HL-60/S4 (cell line): ENCODE measurements at regions not wholly inside any gene's neighbourhood (a gene's known extent, or its start where the extent isn't known, plus 50 kb on each side); places are given as distances from the start of the nearest gene placed in this dataset.

ENCODE experiments used
- in situ Hi-C: fragments of 300-500 bp; cut with MboI; formaldehyde crosslinking; loops from 2 replicates; pipeline ENCODE4 v1.14.3; 2022; ENCODE audit warnings: low sequenced_read_pairs

- in situ Hi-C loops, result no loop called here
Observed at GRCh38 chr12:113766131-113766878, 199.8 kb downstream of the RBM19 start.

DNA sequence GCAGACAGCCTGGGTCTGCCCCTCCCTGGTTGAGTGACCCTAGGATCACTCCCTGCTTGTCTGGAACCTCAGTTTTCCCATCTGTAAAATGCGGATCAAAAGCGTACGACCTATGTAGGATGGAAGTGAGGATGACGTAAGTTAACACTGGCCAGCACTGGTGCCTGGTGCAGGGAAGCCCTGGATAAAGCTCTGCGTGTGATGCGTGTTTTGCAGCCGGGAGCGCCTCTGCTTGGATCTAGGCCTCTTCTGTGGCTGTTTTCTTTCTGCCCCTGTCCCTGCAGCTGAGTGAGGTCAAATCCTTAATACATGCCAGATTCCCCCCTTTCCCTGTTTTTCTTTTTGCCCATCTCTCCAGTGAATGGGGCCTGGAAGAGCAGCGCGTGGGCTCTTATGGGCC is 201.5 kb downstream of the RBM19 start:
- in situ Hi-C loops, result no loop called here

DNA sequence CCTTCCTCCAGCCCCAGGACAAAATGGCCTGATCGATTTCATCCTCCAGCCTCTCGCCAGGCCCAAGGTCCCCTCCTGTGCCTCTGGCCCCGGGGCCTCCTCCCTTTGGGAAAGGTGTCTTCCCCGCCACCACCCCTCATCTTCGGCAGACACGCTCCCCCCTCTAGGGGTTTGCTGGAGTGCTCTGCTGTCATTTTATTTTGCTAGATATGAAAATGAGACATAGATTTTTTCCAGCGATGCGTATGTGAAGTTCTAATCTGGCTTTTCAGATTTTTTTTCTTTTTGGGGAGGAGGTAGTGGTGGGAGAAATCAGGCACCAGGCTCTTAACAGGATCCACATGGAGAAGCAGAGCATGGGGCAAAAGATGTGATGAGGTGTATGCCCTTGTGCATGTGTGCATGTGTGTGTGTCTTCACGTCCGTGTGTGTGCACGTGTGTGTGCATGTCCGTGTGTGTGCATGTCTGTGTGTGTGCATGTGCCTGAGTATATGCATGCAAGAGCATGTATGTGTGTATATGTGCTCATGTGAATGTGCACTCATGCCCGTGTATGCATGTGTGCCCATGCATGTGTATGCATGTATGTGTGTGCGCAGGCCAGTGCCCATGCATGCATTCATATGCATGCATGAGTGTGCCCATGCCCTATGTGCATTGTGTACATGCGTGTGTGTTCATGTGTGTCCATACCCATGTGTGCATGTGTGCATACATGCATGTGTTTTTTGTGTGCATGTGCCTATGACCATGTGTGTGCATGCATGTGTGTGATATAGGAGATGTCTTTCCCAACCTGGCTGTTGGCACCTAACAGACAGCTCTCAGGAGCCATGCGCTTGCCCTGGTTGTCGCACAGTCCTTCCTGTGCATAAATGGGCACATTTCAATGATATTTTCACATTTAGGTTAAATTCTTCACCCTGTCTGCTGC is 203.0 kb downstream of the RBM19 start:
- in situ Hi-C loops, result no loop called here

DNA sequence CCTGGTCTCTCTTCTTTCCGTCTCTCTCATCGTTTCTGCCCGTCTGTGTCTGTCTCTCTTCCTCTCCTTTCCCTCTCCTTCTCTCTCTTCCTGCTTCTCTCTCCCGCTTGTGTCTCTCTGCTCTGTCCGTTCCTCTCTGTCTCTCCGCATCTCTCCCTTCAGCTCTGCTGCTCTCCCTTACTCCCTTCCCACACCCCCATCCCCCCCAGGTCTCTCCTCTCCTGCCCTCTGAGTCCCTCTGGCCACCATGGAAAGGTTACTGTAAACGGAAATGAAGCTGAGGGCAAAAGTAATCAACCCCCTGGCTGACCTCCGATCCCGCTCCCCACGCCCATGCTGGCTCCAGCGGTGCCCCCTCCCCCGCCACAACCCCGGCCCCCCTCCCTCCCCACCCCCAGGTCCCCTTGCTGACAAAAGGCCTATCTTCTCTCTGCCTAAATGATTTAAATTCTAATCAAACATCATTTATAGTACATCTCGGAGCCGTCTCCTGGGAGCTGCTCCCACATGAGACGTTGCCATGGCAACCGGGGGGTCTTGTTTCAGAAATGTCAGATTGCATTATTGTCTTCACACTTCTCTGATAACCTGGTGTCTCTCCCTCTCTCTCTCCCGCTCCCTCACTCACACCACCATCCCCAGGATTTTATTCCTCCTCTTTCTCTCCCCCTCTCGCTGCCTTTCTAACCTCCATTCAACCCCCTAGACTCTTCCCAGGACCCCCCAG is 203.8 kb downstream of the RBM19 start:
- in situ Hi-C loops, result no loop called here

DNA sequence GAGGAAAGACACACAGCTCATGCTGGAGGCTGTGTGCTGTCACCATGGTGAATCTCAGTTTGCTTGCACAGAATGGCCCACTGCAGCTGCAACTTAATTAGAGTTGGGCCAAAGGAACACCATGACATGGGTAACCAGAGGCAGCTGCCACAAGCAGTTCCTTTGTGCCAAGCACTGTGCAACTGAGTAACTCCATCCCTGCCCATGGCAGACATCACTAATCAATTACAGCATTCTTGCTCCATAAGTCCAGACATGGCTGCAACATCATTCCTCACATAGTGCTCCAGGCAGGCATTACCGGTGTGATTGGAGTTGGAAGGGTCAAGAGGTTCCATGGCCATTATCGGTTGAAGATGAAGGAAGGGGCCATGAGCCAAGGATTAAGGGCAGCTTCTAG is 207.0 kb downstream of the RBM19 start:
- in situ Hi-C loops, result no loop called here

DNA sequence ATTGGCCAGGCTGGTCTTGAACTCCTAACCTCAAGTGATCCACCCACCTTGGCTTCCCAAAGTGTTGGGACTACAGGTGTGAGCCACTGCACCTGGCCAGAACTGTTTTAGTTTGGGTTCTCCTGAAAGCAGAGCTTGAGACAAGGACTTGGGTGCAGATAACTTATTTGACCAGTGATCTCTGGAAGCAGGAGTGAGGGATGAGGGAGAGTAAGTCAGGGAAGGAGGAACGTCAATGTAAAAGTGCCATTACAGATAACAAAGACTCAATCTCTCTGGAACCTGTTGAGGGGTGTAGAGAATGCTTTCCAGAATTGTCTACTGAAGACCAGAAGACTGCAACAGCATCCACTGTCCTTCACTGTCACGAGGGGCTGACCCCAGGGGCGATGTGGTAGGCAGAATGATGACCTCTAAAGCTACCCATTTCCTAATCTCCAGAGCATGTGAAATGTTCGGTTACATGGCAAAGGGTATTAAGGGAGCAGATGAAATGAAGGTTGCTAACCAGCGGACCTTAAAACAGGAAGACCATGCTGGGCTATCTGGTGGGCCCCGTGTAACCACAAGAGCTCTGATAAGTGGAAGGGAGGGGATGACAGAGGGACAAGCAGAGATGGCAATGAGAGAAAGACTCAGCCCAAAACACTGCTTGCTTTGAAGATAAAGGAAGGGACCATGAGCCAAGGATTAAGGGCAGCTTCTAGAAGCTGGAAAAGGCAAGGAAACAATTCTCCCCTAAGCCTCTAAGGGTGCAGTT is 207.8 kb downstream of the RBM19 start:
- in situ Hi-C loops, result no loop called here

- in situ Hi-C loops, result no loop called here
Observed at GRCh38 chr12:113757221-113758002, 208.7 kb downstream of the RBM19 start.

DNA sequence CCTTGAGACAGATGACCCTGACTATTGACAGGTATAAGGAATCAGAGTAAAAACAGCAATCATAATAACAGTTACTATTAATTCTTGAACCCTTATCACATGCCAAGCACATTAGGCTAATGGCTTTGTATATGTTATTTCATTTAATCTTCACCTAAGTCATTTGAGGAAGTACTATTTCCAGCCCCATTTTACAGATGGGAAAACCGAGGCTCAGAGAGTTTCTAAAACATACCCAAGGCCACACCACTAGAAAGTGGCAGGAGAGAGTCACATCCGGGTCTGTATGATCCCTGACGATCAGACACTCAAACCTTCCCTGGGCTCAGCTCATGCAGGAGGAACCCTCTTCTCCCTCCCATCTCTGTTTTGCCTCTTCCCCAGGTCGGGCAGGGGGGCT is 209.5 kb downstream of the RBM19 start:
- in situ Hi-C loops, result no loop called here

- in situ Hi-C loops, result no loop called here
Observed at GRCh38 chr12:113755098-113755497, 211.0 kb downstream of the RBM19 start.

DNA sequence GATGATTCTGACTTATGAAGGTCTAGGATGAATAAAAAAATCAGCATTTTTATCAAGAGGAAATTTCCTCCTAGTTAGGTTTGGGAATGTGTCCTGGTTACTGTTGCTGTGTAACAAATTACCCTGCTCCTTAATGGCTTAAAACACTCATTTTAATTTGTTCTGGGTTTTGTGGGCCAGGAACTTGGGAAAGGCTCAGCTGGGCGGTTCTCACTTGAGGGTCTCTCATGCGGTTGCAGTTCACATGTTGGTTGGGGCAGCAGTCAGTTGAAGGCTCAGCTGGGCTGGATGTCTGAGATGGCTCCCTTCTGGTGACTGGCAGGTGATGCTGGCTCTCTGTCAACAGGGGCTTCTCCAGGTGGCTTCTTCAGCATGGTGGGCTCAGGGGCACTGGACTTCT is 214.6 kb downstream of the RBM19 start:
- in situ Hi-C loops, result no loop called here

- in situ Hi-C loops, result no loop called here
Observed at GRCh38 chr12:113749433-113749815, 216.7 kb downstream of the RBM19 start.

DNA sequence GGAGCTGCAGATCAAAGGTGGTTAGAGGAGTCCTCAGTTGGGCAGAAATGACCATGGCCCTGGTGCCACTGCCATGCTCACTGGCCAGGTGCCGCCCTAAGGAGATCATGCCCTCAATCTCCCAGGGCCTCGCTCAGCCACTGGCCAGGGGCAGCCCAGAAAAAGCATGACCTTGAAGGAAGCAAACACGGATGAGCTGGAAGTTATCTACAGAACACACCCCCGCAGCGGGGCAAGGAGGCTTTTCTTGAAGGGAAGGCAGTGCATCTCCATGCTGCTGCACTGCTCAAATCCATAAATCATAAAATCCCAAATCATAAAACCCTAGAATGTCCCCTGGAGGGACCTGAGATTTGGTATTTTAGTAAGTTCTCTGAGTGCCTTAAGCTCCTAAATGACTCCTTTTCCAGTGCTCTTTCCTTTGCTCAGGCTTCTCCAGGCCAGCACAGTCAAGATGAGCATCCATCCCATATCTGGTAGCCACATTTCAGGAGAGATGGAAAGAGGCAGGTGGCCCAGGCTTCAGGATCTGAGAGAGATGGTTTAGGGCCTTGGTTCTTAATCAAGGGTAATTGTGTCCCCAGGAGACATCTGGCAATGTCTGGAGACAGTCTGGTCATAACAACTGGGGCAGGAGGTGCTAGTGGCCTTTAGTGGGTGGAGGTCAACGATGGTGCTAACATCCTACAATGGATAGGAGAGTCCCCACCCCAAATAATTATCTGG is 217.3 kb downstream of the RBM19 start:
- in situ Hi-C loops, result no loop called here

DNA sequence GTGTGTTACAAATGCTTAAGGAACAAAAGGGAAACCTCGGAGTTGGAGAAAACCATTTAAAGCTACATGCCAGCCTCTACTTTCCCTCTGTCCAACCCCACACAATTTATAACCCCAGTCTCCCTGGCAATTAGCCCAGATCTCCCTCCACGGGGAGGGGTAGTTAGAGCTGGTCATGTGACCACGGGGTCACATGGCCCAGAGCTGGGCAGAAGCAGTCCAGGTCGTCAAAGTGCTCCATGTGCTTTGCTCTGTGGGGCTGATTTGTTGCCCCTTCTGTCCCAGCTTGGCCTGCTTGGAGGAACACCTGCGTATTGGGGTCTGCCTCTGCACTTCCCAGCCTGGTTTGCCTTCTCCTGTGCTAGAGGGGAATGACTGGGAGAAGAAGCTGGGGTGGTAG is 219.1 kb downstream of the RBM19 start:
- in situ Hi-C loops, result no loop called here

DNA sequence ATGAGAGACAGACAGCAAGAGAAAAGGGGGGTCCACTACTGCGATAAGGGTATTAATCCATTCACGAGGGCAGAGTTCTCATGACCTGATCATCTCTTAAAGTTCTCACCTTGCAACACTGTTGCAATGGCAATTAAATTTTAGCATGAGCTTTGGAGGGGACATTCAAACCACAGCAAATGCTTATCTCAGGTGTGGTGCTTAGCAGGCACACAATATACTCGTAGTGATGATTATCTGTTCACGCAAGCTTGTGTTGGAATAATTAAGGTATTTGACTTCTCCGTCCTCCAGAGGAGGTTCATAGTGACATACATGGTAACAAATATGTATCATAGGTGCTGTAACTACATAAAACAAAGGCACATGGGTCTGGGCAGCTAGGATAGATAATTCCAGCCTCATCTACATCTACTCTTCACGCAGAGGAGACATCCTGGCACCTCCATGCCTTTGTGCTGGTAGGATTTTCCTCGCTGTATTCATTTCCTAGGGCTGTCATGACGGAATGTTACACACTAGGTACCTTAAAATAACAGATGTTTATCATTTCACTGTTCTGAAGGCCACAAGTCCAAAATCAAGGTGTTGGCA is 221.2 kb downstream of the RBM19 start:
- in situ Hi-C loops, result no loop called here

GRCh38 chr12:113742801-113743200 is 223.3 kb downstream of the RBM19 start:
- in situ Hi-C loops, result no loop called here

DNA sequence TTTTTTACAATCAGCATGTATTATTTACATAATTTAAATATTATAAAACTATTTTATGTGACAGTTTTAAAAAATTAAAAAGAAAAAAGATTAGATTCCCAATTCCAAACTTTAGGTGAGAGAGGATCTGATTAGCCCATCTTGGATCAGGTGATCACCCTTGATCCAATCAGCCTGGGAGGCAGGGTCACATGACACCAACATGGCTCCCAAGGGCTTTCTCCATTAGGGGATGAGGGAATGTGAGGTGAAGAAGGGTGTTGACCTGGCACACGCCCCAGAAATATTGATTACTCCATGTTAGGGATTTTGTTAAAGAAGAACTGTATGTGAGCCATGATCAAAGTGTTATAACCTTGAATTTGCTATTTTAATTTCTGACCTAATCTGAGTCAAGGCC is 225.4 kb downstream of the RBM19 start:
- in situ Hi-C loops, result no loop called here

- in situ Hi-C loops, result no loop called here
Observed at GRCh38 chr12:113735131-113735530, 231.0 kb downstream of the RBM19 start.

DNA sequence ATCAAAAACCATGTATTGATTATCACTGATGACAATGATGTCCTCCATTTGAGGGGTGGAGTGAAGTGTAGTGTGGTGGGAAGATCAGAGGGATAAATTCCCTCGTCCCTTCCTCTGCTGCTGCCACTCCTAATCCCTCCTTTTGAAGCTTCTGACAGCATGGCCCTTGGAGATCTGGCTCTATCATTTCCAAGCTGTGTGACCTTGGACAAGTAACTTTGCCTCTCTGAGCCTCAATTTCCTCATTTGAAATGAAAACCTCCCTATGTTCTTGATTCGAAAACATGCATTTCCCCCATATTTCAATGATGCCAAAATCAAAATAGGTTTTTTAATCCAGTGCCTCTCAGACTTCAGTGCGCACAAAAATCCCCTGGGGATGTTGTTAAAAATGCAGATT is 231.6 kb downstream of the RBM19 start:
- in situ Hi-C loops, result no loop called here

GRCh38 chr12:113732916-113733315 is 233.2 kb downstream of the RBM19 start:
- in situ Hi-C loops, result no loop called here
